ENCODE measurements at regions not wholly inside any gene's neighbourhood (a gene's known extent, or its start where the extent isn't known, plus 50 kb on each side); places are given as distances from the start of the nearest gene placed in this dataset.

- TF ChIP-seq CTCF (IDR thresholded peaks at IDR 0.05): no peak
- TF ChIP-seq POLR2A (IDR thresholded peaks at IDR 0.05): no peak
These were observed 75.8 kb upstream of the PARD3 start for GRCh38 chr10:34890939-34891338.

All from thyroid gland (tissue), 4 donors.